ENCODE measurements at regions not wholly inside any gene's neighbourhood (a gene's known extent, or its start where the extent isn't known, plus 50 kb on each side); places are given as distances from the start of the nearest gene placed in this dataset.

DNA sequence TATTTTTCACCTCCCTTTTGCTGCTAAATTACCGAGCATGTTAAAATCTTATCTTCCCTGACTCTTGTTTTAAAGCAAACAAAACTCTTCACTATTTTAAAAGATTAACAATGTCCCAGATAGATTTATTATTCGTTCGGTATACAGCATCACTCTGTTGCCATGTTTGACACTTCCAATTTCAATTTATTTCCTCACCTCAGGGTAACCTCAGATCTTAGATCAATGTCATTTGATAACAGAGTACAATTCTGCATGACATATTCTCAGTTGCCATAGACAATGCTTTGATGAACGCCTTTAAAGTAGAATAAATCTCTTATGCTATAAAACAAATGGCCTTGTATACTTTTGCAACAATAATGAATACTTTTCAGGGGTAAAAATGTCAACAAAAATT, 1078.1 kb upstream of the IGFBP7 start:
- TF ChIP-seq, protein P1, sequence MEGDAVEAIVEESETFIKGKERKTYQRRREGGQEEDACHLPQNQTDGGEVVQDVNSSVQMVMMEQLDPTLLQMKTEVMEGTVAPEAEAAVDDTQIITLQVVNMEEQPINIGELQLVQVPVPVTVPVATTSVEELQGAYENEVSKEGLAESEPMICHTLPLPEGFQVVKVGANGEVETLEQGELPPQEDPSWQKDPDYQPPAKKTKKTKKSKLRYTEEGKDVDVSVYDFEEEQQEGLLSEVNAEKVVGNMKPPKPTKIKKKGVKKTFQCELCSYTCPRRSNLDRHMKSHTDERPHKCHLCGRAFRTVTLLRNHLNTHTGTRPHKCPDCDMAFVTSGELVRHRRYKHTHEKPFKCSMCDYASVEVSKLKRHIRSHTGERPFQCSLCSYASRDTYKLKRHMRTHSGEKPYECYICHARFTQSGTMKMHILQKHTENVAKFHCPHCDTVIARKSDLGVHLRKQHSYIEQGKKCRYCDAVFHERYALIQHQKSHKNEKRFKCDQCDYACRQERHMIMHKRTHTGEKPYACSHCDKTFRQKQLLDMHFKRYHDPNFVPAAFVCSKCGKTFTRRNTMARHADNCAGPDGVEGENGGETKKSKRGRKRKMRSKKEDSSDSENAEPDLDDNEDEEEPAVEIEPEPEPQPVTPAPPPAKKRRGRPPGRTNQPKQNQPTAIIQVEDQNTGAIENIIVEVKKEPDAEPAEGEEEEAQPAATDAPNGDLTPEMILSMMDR (IDR thresholded peaks at IDR 0.05; ENCODE audit: poor library complexity, severe bottlenecking): no peak
- TF ChIP-seq TAF1 (IDR thresholded peaks at IDR 0.05; ENCODE audit: low read depth): no peak
- TF ChIP-seq POLR2AphosphoS5 (IDR thresholded peaks at IDR 0.05): peak; percentile 52
- no peak for TF ChIP-seq MXI1 (conservative IDR thresholded peaks at IDR 0.05; ENCODE audit: poor library complexity, severe bottlenecking)
